GM23338 (cell line): ENCODE measurements at regions not wholly inside any gene's neighbourhood (a gene's known extent, or its start where the extent isn't known, plus 50 kb on each side); places are given as distances from the start of the nearest gene placed in this dataset.

Source experiments
- CREB1 ChIP-seq: fragments of 250-450 bp; sonication (Bioruptor Pico); IDR thresholded peaks from 2 replicates; pipeline ENCODE4 v1.5.0; 2020; ENCODE audit warnings: low read depth, mild to moderate bottlenecking, moderate library complexity
- CTCF ChIP-seq, 2 experiments: fragments of 200-600 bp in 1 of 2; sonication (generic) in 1 of 2; conservative IDR thresholded peaks; 2 replicates each; pipeline versions ENCODE4 v1.5.1 to v1.6.1; 2016 to 2017; ENCODE audit warnings: antibody characterized with exemption in 2 of 2, low read depth in 2 of 2, mild to moderate bottlenecking in 2 of 2, moderate library complexity in 1 of 2
- ETS1 ChIP-seq: IDR thresholded peaks from 2 replicates; pipeline ENCODE4 v1.6.1; 2016; ENCODE audit warnings: antibody characterized with exemption
- EZH2 ChIP-seq: fragments of 200-600 bp; sonication (generic); IDR thresholded peaks from one replicate; pipeline ENCODE4 v1.8.0; 2017; ENCODE audit warnings: antibody characterized with exemption, mild to moderate bottlenecking, low read depth; ENCODE audit not compliant: unreplicated experiment
- EZH2phosphoT487 ChIP-seq: fragments of 200-600 bp; sonication (generic); IDR thresholded peaks from one replicate; pipeline ENCODE4 v1.8.1; 2018; ENCODE audit warnings: antibody characterized with exemption; ENCODE audit not compliant: unreplicated experiment
- JUNB ChIP-seq: IDR thresholded peaks from one replicate; pipeline ENCODE4 v1.6.1; 2016; ENCODE audit warnings: antibody characterized with exemption; ENCODE audit not compliant: unreplicated experiment
- NANOG ChIP-seq: IDR thresholded peaks from 2 replicates; pipeline ENCODE4 v1.6.1; 2016; ENCODE audit warnings: antibody characterized with exemption, borderline replicate concordance
- POLR2AphosphoS5 ChIP-seq: IDR thresholded peaks from 2 replicates; pipeline ENCODE4 v1.6.1; 2016; ENCODE audit warnings: antibody characterized with exemption, low read depth
- REST ChIP-seq: IDR thresholded peaks from one replicate; pipeline ENCODE4 v1.6.1; 2018; ENCODE audit warnings: antibody characterized with exemption; ENCODE audit not compliant: unreplicated experiment
- STAT1 ChIP-seq: IDR thresholded peaks from one replicate; pipeline ENCODE4 v1.6.1; 2016; ENCODE audit warnings: antibody characterized with exemption; ENCODE audit not compliant: unreplicated experiment
- ZNF331 ChIP-seq: fragments of 250-450 bp; sonication (Bioruptor Pico); IDR thresholded peaks from 2 replicates; pipeline ENCODE4 v1.5.0; 2020; ENCODE audit warnings: low read depth, mild to moderate bottlenecking, moderate library complexity
- ZNF462 ChIP-seq: fragments of 250-450 bp; sonication (Bioruptor Pico); IDR thresholded peaks from 2 replicates; pipeline ENCODE4 v1.5.0; 2020; ENCODE audit warnings: mild to moderate bottlenecking, moderate library complexity

- TF ChIP-seq CTCF (conservative IDR thresholded peaks at IDR 0.05; ENCODE audit: low read depth in 2 of 2) (no peak), EZH2 (no peak), POLR2AphosphoS5 (no peak), ZNF331 (CRISPR knock-in tag) (no peak), CREB1 (no peak), EZH2phosphoT487 (no peak), REST (no peak), JUNB (no peak), STAT1 (no peak), NANOG (no peak), ZNF462 (no peak), ETS1 (no peak)
These were observed 406.6 kb upstream of the DPPA4 start for GRCh38 chr3:109743981-109744380.
